ENCODE measurements at regions not wholly inside any gene's neighbourhood (a gene's known extent, or its start where the extent isn't known, plus 50 kb on each side); places are given as distances from the start of the nearest gene placed in this dataset.
A peak's percentile ranks its signal among the peaks of the same experiment; 100 is the strongest.
"Not testable (repeated sequence)": the region's sequence is repeated elsewhere in the genome, so short reads cannot be mapped to it uniquely, and the experiment has no call there.

GRCh38 chrX:140633105-140633504 lies 76.5 kb upstream of the LINC00632 start:
- intact Hi-C loops (cut with DNase I, micrococcal nuclease); DNase-seq; H3K4me1 Mint-ChIP-seq; H3K27me3 Mint-ChIP-seq; CTCF ChIA-PET; H3K4me3 Mint-ChIP-seq; H3K27ac Mint-ChIP-seq; H3K36me3 Mint-ChIP-seq (ENCODE audit: low read depth); POLR2A ChIA-PET; H3K9me3 Mint-ChIP-seq (ENCODE audit: low read depth); ATAC-seq: not testable (repeated sequence)

DNA sequence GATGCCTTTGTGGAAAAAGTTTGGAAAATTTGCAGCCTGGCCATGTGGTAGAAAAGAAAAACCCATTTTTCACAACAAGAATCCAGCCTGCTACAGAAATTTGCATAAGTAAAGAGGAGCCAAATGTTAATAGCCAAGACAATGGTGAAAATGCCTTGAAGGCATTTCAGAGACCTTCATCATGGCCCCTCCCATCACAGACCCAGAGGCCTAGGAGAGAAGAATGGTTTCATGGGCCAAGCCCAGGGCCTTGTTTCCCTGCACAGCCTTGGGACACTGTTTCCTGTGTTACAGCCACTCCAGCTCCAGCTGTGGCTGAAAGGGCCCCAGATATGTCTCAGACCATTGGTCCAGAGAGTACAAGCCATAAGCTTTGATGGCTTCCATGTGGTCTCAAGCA lies 101.4 kb upstream of the LINC00632 start:
- Mint-ChIP-seq H3K27ac (no peak overlapping the region), H3K4me3 (no peak overlapping the region), H3K4me1 (no peaks in the 10 kb centered on the region), H3K27me3 (no peaks in the 10 kb centered on the region), H3K36me3 (ENCODE audit: low read depth) (no peaks in the 10 kb centered on the region), H3K9me3 (ENCODE audit: low read depth) (no peaks in the 10 kb centered on the region)
- intact Hi-C loops (cut with DNase I, micrococcal nuclease) = no loop called here
- CTCF ChIA-PET = no interaction called here
- POLR2A ChIA-PET = no interaction called here
- ATAC-seq (no peak), DNase-seq (no peak)

DNA sequence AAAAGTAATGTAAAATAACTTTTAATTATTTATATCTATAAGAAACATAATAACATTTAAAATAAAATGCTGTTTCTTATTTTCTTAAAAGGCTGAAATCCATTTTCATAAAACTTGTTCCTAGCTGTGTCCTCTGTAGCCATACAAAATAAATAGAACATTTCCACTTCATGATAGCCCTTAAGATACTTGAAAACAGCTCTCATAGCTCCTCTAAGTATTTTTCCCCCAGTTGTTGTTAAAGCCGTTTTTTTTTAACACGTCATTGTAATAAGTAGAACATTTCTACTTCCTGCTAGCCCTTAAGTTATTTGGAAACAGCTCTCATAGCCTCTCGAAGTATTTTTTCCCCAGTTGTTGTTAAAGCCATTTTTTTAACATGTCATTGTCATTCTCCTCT lies 97.3 kb upstream of the SOX3 start:
- H3K27ac Mint-ChIP-seq = no peak overlapping the region
- H3K36me3 Mint-ChIP-seq (ENCODE audit: low read depth) = no peaks in the 10 kb centered on the region
- H3K27me3 Mint-ChIP-seq = no peaks in the 10 kb centered on the region
- DNase-seq (no peak), ATAC-seq (no peak)
- POLR2A ChIA-PET = no interaction called here
- H3K4me1 Mint-ChIP-seq = no peaks in the 10 kb centered on the region
- H3K4me3 Mint-ChIP-seq = no peak overlapping the region
- intact Hi-C loops (cut with DNase I, micrococcal nuclease) = no loop called here
- H3K9me3 Mint-ChIP-seq (ENCODE audit: low read depth) = no peaks in the 10 kb centered on the region
- CTCF ChIA-PET = interaction anchor here (0.6 kb wide), 1 partner anchor 1900 kb away, joined by 3 read pairs; no protein-coding TSS in a partner anchor

GRCh38 chrX:140599851-140600250 lies 95.0 kb upstream of the SOX3 start:
- POLR2A ChIA-PET = no interaction called here
- no peaks in the 10 kb centered on the region for H3K4me1 Mint-ChIP-seq
- DNase-seq (no peak), ATAC-seq (no peak)
- H3K27ac Mint-ChIP-seq = no peak overlapping the region
- H3K27me3 Mint-ChIP-seq = no peaks in the 10 kb centered on the region
- no peaks in the 10 kb centered on the region for H3K36me3 Mint-ChIP-seq (ENCODE audit: low read depth)
- CTCF ChIA-PET = no interaction called here
- H3K4me3 Mint-ChIP-seq = no peak overlapping the region
- intact Hi-C loops (cut with DNase I, micrococcal nuclease) = no loop called here
- H3K9me3 Mint-ChIP-seq (ENCODE audit: low read depth) = no peaks in the 10 kb centered on the region

DNA sequence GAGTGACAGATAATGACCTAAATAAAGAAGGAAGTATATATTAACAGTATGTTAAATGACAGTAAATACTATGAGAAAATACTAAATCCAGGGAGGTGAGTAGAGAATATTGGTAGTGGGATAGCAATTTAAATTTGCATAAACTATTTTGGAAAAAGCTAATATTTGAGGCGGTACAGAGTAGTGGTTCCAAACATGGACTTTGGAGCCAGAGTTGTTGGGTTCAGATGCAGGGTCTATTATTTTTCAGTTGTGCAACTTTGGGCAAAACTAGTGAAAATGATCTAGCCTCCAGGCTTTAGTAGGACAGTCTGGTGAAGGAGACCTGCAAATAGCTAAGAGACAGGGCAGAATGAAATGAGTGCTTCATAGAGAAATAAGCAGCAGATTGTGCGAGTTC lies 84.8 kb upstream of the SOX3 start:
- intact Hi-C loops (cut with DNase I, micrococcal nuclease) = no loop called here
- no peak for DNase-seq
- ChIA-PET CTCF (no interaction called here), POLR2A (no interaction called here)
- H3K4me1 Mint-ChIP-seq = no peaks in the 10 kb centered on the region
- no peaks in the 10 kb centered on the region for H3K9me3 Mint-ChIP-seq (ENCODE audit: low read depth)
- no peak overlapping the region for H3K27ac Mint-ChIP-seq
- no peaks in the 10 kb centered on the region for H3K27me3 Mint-ChIP-seq
- ATAC-seq = no peak
- no peak overlapping the region for H3K4me3 Mint-ChIP-seq
- H3K36me3 Mint-ChIP-seq (ENCODE audit: low read depth) = no peaks in the 10 kb centered on the region

DNA sequence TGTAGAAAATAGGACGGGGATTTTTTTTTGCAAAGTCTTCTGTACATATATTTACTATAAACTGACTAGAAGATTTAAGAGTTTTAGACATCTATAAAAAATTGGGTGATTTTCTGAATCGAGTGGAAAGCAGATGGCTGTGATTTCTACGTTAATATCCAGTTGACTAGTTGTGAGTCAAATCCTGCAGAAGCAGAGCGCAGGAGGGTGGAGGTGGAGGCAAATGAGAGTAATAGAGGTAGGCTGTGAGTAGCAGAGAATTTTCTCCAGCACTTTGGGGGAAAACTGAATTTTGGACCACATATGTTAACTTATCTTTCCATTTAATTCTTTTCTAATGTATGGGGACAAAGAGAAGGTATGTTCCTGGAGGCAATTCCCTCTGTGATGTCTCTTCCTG lies 82.1 kb upstream of the SOX3 start:
- ChIA-PET POLR2A (no interaction called here), CTCF (no interaction called here)

GRCh38 chrX:140580478-140580877 lies 75.6 kb upstream of the SOX3 start:
- Mint-ChIP-seq H3K36me3 (ENCODE audit: low read depth) (no peaks in the 10 kb centered on the region), H3K4me3 (no peak overlapping the region), H3K27me3 (no peaks in the 10 kb centered on the region), H3K4me1 (no peaks in the 10 kb centered on the region), H3K27ac (no peak overlapping the region), H3K9me3 (ENCODE audit: low read depth) (no peaks in the 10 kb centered on the region)
- no peak for DNase-seq
- ATAC-seq = no peak
- intact Hi-C loops (cut with DNase I, micrococcal nuclease) = no loop called here
- ChIA-PET CTCF (no interaction called here), POLR2A (no interaction called here)

More for the DNA sequence above, 82.1 kb upstream of the SOX3 start:
- H3K36me3 Mint-ChIP-seq (ENCODE audit: low read depth) = no peaks in the 10 kb centered on the region
- no peak overlapping the region for H3K4me3 Mint-ChIP-seq
- no peaks in the 10 kb centered on the region for H3K9me3 Mint-ChIP-seq (ENCODE audit: low read depth)
- intact Hi-C loops (cut with DNase I, micrococcal nuclease) = no loop called here
- H3K27ac Mint-ChIP-seq = no peak overlapping the region
- no peaks in the 10 kb centered on the region for H3K4me1 Mint-ChIP-seq
- ATAC-seq (no peak), DNase-seq (no peak)
- H3K27me3 Mint-ChIP-seq = no peaks in the 10 kb centered on the region

GRCh38 chrX:140572724-140573123 lies 67.9 kb upstream of the SOX3 start:
- intact Hi-C loops (cut with DNase I, micrococcal nuclease) = loop anchor here in 1 of 2 experiments (1.0 to 2.0 kb wide), 2 partner anchors 93 to 160 kb away; no protein-coding TSS in a partner anchor
- H3K9me3 Mint-ChIP-seq (ENCODE audit: low read depth) = no peaks in the 10 kb centered on the region
- peak; percentile 47 for DNase-seq
- ChIA-PET CTCF (interaction anchor here (0.7 kb wide), 1 partner anchor 92 kb away, joined by 3 read pairs; no protein-coding TSS in a partner anchor), POLR2A (no interaction called here)
- no peak overlapping the region for H3K4me3 Mint-ChIP-seq
- H3K27ac Mint-ChIP-seq = no peak overlapping the region
- H3K36me3 Mint-ChIP-seq (ENCODE audit: low read depth) = no peaks in the 10 kb centered on the region
- no peaks in the 10 kb centered on the region for H3K27me3 Mint-ChIP-seq
- no peaks in the 10 kb centered on the region for H3K4me1 Mint-ChIP-seq
- ATAC-seq = peak; percentile 44

DNA sequence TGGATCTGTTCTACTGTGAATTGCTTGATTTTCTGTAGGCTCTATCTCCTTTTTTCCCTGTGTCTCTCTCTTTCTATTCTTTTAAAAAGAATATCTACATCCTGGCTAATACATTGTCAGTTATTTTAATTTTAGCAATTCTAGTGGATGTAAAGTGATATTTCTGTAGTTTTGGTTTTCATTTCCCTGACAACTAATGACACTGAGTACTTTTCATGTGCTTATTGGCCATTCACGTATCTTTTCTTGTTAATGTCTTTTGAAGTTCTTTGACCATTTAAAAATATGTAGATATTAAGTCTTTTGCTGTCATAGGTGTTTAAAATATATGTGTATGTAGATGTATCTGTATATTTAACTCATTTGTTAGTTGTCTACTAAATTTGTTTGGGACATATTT lies 59.0 kb upstream of the SOX3 start:
- intact Hi-C loops (cut with DNase I, micrococcal nuclease) = no loop called here
- POLR2A ChIA-PET = no interaction called here

More for the DNA sequence above, 59.0 kb upstream of the SOX3 start:
- CTCF ChIA-PET = no interaction called here
- DNase-seq (no peak), ATAC-seq (no peak)
- Mint-ChIP-seq H3K36me3 (ENCODE audit: low read depth) (no peaks in the 10 kb centered on the region), H3K27me3 (no peaks in the 10 kb centered on the region), H3K9me3 (ENCODE audit: low read depth) (no peaks in the 10 kb centered on the region), H3K4me1 (no peaks in the 10 kb centered on the region), H3K4me3 (no peak overlapping the region), H3K27ac (no peak overlapping the region)

Data from activated CD4-positive, alpha-beta T cell treated with anti-CD3 and anti-CD28 coated beads for 36 hours (primary cell).